Activated naive CD8-positive, alpha-beta T cell treated with anti-CD3 and anti-CD28 coated beads for 36 hours (primary cell): ENCODE measurements at regions not wholly inside any gene's neighbourhood (a gene's known extent, or its start where the extent isn't known, plus 50 kb on each side); places are given as distances from the start of the nearest gene placed in this dataset.

Experiments
- DNase-seq: peaks from one replicate; pipeline ENCODE4 v3.0.0; 2021
- H3K27ac Mint-ChIP-seq: one replicate; pipeline ENCODE4 v1.8.0; 2022; ENCODE audit warnings: mild to moderate bottlenecking, moderate library complexity, mixed read lengths
- H3K27me3 Mint-ChIP-seq: one replicate; pipeline ENCODE4 v1.8.0; 2022; ENCODE audit warnings: mild to moderate bottlenecking, mixed read lengths
- H3K36me3 Mint-ChIP-seq: one replicate; pipeline ENCODE4 v1.8.0; 2021; ENCODE audit warnings: mild to moderate bottlenecking, mixed read lengths
- H3K4me1 Mint-ChIP-seq: one replicate; pipeline ENCODE4 v1.8.0; 2021; ENCODE audit warnings: mixed read lengths
- H3K4me3 Mint-ChIP-seq: one replicate; pipeline ENCODE4 v1.8.0; 2022; ENCODE audit warnings: mild to moderate bottlenecking, moderate library complexity, mixed read lengths
- H3K9me3 Mint-ChIP-seq: one replicate; pipeline ENCODE4 v1.8.0; 2022; ENCODE audit warnings: mixed read lengths

DNA sequence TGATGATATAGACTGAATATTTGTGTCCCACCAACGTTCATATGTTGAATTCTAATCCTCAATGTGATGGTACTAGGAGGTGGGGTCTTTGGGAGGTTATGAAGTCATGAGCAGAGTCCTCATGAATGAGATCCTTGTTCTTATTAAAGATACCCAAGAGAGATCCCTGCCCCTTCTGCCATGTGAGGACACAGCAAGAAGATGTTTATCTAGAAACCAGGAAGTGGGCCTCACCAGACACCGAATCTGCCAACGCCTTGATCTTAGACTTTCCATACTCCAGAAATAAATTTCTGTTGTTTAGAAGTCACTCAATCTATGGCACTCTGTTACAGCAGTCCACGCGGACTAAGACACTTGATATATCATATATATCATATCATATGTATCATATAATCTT, 67.7 kb upstream of the GCM1 start:
- H3K4me1 Mint-ChIP-seq = peaks cover 22% of the 10 kb centered on the region
- no peak overlapping the region for H3K4me3 Mint-ChIP-seq
- no peak overlapping the region for H3K27ac Mint-ChIP-seq
- peaks cover 6% of the 10 kb centered on the region for H3K9me3 Mint-ChIP-seq
- DNase-seq = no peak
- peaks cover 6% of the 10 kb centered on the region for H3K36me3 Mint-ChIP-seq
- H3K27me3 Mint-ChIP-seq = peaks cover 3% of the 10 kb centered on the region

GRCh38 chr6:53214172-53214571, 65.5 kb upstream of the GCM1 start:
- H3K4me3 Mint-ChIP-seq = no peak overlapping the region
- H3K4me1 Mint-ChIP-seq = peaks cover 22% of the 10 kb centered on the region
- H3K27me3 Mint-ChIP-seq = peaks cover 3% of the 10 kb centered on the region
- no peak for DNase-seq
- H3K36me3 Mint-ChIP-seq = peaks cover 6% of the 10 kb centered on the region
- peaks cover 6% of the 10 kb centered on the region for H3K9me3 Mint-ChIP-seq
- H3K27ac Mint-ChIP-seq = no peak overlapping the region

- Mint-ChIP-seq H3K4me1 (peaks cover 14% of the 10 kb centered on the region), H3K27ac (no peak overlapping the region), H3K9me3 (peaks cover 2% of the 10 kb centered on the region), H3K36me3 (no peaks in the 10 kb centered on the region), H3K4me3 (no peak overlapping the region), H3K27me3 (no peaks in the 10 kb centered on the region)
- DNase-seq = no peak
Observed at GRCh38 chr6:53210811-53211210, 62.2 kb upstream of the GCM1 start.

DNA sequence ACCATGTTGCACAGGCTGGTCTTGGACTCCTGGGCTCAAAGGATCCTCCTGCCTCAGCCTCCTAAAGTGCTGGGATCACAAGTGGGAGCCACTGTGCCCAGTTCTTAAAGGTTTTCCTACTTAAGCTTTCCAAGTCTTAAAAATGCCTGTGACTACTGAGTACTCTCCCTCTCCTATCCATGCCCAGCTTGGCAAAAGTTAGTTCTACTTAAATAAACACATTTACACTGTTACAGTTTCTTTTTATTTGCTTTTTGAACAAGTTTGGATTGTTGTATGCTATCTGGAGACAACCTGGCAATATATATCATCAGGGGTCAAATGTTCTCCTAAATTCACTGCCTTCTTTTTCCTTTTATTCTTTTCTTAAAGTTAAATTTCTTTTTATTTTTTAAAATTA, 61.0 kb upstream of the GCM1 start:
- DNase-seq = no peak
- H3K27ac Mint-ChIP-seq = no peak overlapping the region
- H3K36me3 Mint-ChIP-seq = no peaks in the 10 kb centered on the region
- H3K4me1 Mint-ChIP-seq = peaks cover 10% of the 10 kb centered on the region
- H3K9me3 Mint-ChIP-seq = peaks cover 2% of the 10 kb centered on the region
- H3K27me3 Mint-ChIP-seq = no peaks in the 10 kb centered on the region
- no peak overlapping the region for H3K4me3 Mint-ChIP-seq

- DNase-seq = no peak
- Mint-ChIP-seq H3K27me3 (no peaks in the 10 kb centered on the region), H3K36me3 (no peaks in the 10 kb centered on the region), H3K27ac (no peak overlapping the region), H3K9me3 (no peaks in the 10 kb centered on the region), H3K4me3 (no peak overlapping the region), H3K4me1 (peaks cover 17% of the 10 kb centered on the region)
Observed at GRCh38 chr6:53205778-53206177, 57.1 kb upstream of the GCM1 start.

- no peaks in the 10 kb centered on the region for H3K9me3 Mint-ChIP-seq
- H3K36me3 Mint-ChIP-seq = no peaks in the 10 kb centered on the region
- DNase-seq = no peak
- H3K4me1 Mint-ChIP-seq = peaks cover 17% of the 10 kb centered on the region
- no peak overlapping the region for H3K27ac Mint-ChIP-seq
- no peaks in the 10 kb centered on the region for H3K27me3 Mint-ChIP-seq
- no peak overlapping the region for H3K4me3 Mint-ChIP-seq
Observed at GRCh38 chr6:53203483-53203882, 54.8 kb upstream of the GCM1 start.

- no peak overlapping the region for H3K27ac Mint-ChIP-seq
- no peaks in the 10 kb centered on the region for H3K27me3 Mint-ChIP-seq
- no peak overlapping the region for H3K4me3 Mint-ChIP-seq
- no peak for DNase-seq
- H3K36me3 Mint-ChIP-seq = no peaks in the 10 kb centered on the region
- H3K4me1 Mint-ChIP-seq = peaks cover 17% of the 10 kb centered on the region
- no peaks in the 10 kb centered on the region for H3K9me3 Mint-ChIP-seq
Observed at GRCh38 chr6:53202052-53202451, 53.4 kb upstream of the GCM1 start.

DNA sequence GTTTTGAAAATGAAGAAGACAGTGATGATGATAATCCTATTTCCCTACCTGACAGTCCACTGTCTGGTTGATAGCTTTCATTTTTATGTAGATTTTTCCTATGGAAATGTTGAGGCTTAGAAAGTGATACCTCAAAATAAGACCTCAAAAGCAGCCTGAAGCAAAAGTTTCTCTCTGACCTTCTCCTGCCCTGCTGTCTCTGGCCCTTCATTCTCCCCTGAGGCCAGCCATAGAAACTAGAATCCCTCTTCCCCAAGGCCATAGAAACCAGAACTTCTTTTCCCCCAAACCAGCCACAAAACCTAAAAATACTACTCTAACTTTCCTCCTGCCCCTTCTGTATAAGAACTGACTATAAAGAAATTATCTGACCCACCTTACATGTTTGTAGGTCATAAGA, 52.6 kb upstream of the GCM1 start:
- Mint-ChIP-seq H3K9me3 (no peaks in the 10 kb centered on the region), H3K36me3 (no peaks in the 10 kb centered on the region), H3K4me1 (peaks cover 17% of the 10 kb centered on the region), H3K27me3 (no peaks in the 10 kb centered on the region), H3K27ac (peak overlapping the region; percentile 60), H3K4me3 (no peak overlapping the region)
- peak; percentile 11 for DNase-seq

DNA sequence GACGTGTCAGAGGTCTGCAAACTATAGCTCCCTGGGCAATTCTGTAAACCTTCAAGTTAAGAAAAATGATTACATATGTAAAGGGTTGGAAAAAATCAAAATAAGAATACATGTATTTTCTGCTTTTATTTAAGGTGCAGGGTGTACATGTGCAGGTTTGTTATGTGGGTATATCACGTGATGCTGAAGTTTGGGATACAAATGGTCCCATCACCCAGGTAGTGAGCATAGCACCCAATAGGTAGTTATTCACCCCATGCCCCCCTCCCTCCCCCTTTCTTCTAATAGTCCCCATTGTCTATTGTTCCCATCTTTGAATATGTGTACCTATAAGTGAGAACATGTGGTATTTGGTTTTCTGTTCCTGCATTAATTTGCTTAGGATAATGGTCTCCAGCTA, 51.1 kb upstream of the GCM1 start:
- H3K36me3 Mint-ChIP-seq = no peaks in the 10 kb centered on the region
- no peak overlapping the region for H3K4me3 Mint-ChIP-seq
- H3K27ac Mint-ChIP-seq = no peak overlapping the region
- H3K4me1 Mint-ChIP-seq = peaks cover 15% of the 10 kb centered on the region
- DNase-seq = no peak
- H3K9me3 Mint-ChIP-seq = no peaks in the 10 kb centered on the region
- H3K27me3 Mint-ChIP-seq = no peaks in the 10 kb centered on the region

- Mint-ChIP-seq H3K4me1 (peaks cover 15% of the 10 kb centered on the region), H3K36me3 (no peaks in the 10 kb centered on the region), H3K27me3 (no peaks in the 10 kb centered on the region), H3K9me3 (no peaks in the 10 kb centered on the region), H3K27ac (no peak overlapping the region), H3K4me3 (no peak overlapping the region)
- DNase-seq = no peak
Observed at GRCh38 chr6:53199156-53199555, 50.5 kb upstream of the GCM1 start.
